HUES64 (cell line): ENCODE measurements at regions not wholly inside any gene's neighbourhood (a gene's known extent, or its start where the extent isn't known, plus 50 kb on each side); places are given as distances from the start of the nearest gene placed in this dataset.

Experiments used
- H3K27ac ChIP-seq: 2 replicates; pipeline ENCODE4 v1.7.0; 2013; ENCODE audit warnings: low read depth, low read length, inconsistent platforms
- H3K27me3 ChIP-seq: 2 replicates; pipeline ENCODE4 v1.6.1; 2013; ENCODE audit warnings: mild to moderate bottlenecking, low read length; ENCODE audit not compliant: insufficient read depth
- H3K36me3 ChIP-seq: 2 replicates; pipeline ENCODE4 v1.6.1; 2013; ENCODE audit warnings: mild to moderate bottlenecking, low read length; ENCODE audit not compliant: insufficient read depth
- H3K4me1 ChIP-seq: 2 replicates; pipeline ENCODE4 v1.6.1; 2013; ENCODE audit warnings: mild to moderate bottlenecking, low read length, moderate library complexity; ENCODE audit not compliant: insufficient read depth
- H3K4me3 ChIP-seq: 2 replicates; pipeline ENCODE4 v1.5.1; 2013; ENCODE audit warnings: mild to moderate bottlenecking, low read length, moderate library complexity
- H3K9ac ChIP-seq: 2 replicates; pipeline ENCODE4 v1.6.1; 2013; ENCODE audit warnings: mild to moderate bottlenecking, low read depth, low read length
- H3K9me3 ChIP-seq: 2 replicates; pipeline ENCODE4 v1.6.1; 2013; ENCODE audit warnings: low read depth, low read length; ENCODE audit not compliant: insufficient read depth
- WGBS: fragments of 150-250, 120-280 bp; methylation state at CpG from one replicate; pipeline ENCODE4 v1.1.7; 2013; ENCODE audit warnings: missing lambda C conversion rate; 5-methylcytosine and 5-hydroxymethylcytosine counted together

- Histone ChIP-seq H3K27ac (no peak overlapping the region), H3K9me3 (no peaks in the 10 kb centered on the region), H3K4me1 (peaks cover 7% of the 10 kb centered on the region), H3K36me3 (no peaks in the 10 kb centered on the region), H3K27me3 (no peaks in the 10 kb centered on the region), H3K4me3 (no peak overlapping the region), H3K9ac (no peak overlapping the region)
- 74% methylated on average over 2 of the region's 2 CpGs for WGBS
These were observed 329.9 kb upstream of the ITGA1 start for GRCh38 chr5:52457810-52458209.

- Histone ChIP-seq H3K9me3 (no peaks in the 10 kb centered on the region), H3K9ac (no peak overlapping the region), H3K4me3 (no peak overlapping the region), H3K27me3 (no peaks in the 10 kb centered on the region), H3K4me1 (peaks cover 8% of the 10 kb centered on the region), H3K27ac (no peak overlapping the region), H3K36me3 (no peaks in the 10 kb centered on the region)
- WGBS, result 98% methylated on average over 4 of the region's 4 CpGs
These were observed 321.6 kb upstream of the ITGA1 start for GRCh38 chr5:52466113-52466512.

- Histone ChIP-seq H3K27me3 (no peaks in the 10 kb centered on the region), H3K4me3 (no peak overlapping the region), H3K4me1 (peaks cover 8% of the 10 kb centered on the region), H3K36me3 (no peaks in the 10 kb centered on the region), H3K9me3 (no peaks in the 10 kb centered on the region), H3K9ac (no peak overlapping the region), H3K27ac (no peak overlapping the region)
- WGBS, result 91% methylated on average over 7 of the region's 7 CpGs
These were observed 320.8 kb upstream of the ITGA1 start for GRCh38 chr5:52466749-52467520.

DNA sequence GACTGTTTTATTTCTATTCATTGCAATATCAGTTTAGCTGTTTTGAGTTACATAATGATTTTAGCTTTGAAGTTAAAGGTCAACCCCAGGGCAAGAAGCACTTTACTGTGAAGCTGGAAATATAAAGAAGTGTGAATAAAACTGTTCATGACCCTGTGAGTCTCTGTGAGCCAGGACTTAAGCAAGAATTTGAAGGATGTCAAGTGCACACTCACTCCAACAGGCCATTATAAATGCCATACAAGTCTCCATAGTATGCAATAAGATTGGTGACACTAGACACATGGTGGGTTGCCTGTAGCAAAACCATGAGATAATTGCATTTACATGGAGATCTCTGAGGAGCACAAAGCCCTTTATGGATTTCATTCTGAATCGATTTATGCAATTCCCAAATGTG is 318.7 kb upstream of the ITGA1 start:
- no peak overlapping the region for H3K27ac ChIP-seq
- 100% methylated on average over 1 of the region's 1 CpG for WGBS

GRCh38 chr5:52469420-52469819 is 318.3 kb upstream of the ITGA1 start:
- Histone ChIP-seq H3K4me1 (peaks cover 8% of the 10 kb centered on the region), H3K9ac (no peak overlapping the region), H3K27me3 (no peaks in the 10 kb centered on the region), H3K36me3 (no peaks in the 10 kb centered on the region), H3K27ac (no peak overlapping the region), H3K9me3 (no peaks in the 10 kb centered on the region), H3K4me3 (no peak overlapping the region)
- WGBS, result 98% methylated on average over 5 of the region's 5 CpGs

More for the DNA sequence above, 318.7 kb upstream of the ITGA1 start:
- no peak overlapping the region for H3K9ac ChIP-seq
- peaks cover 8% of the 10 kb centered on the region for H3K4me1 ChIP-seq
- no peaks in the 10 kb centered on the region for H3K27me3 ChIP-seq
- H3K9me3 ChIP-seq, result no peaks in the 10 kb centered on the region
- no peaks in the 10 kb centered on the region for H3K36me3 ChIP-seq
- no peak overlapping the region for H3K4me3 ChIP-seq

GRCh38 chr5:52469835-52470234 is 317.9 kb upstream of the ITGA1 start:
- H3K36me3 ChIP-seq, result no peaks in the 10 kb centered on the region
- no peaks in the 10 kb centered on the region for H3K27me3 ChIP-seq
- no peaks in the 10 kb centered on the region for H3K9me3 ChIP-seq
- no peak overlapping the region for H3K27ac ChIP-seq
- no peak overlapping the region for H3K4me3 ChIP-seq
- peaks cover 8% of the 10 kb centered on the region for H3K4me1 ChIP-seq
- no peak overlapping the region for H3K9ac ChIP-seq
- 75% methylated on average over 1 of the region's 1 CpG for WGBS

DNA sequence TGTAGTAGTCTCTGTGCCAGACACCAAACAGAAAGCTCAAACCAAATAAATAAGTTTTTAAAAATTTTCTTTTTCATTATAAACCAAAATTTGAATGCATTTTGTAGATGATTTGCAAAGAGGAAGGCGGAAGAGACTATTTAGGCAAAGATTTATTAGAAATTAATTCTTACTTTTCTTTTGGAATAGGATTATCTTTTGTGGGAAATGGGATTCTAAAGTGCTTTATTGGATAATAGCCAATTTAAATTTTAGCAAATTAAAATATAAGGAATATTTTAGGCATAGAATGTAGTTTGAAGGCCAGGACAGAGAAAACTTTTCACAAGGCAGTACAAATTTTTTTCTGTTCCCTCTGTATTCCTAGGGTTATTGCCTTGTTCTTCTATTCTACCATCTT is 311.4 kb upstream of the ITGA1 start:
- no peak overlapping the region for H3K27ac ChIP-seq
- H3K9ac ChIP-seq, result no peak overlapping the region
- H3K4me1 ChIP-seq, result no peaks in the 10 kb centered on the region
- H3K4me3 ChIP-seq, result no peak overlapping the region
- WGBS, result no CpG with 5 or more reads among the region's 1 CpG
- no peaks in the 10 kb centered on the region for H3K9me3 ChIP-seq
- H3K27me3 ChIP-seq, result no peaks in the 10 kb centered on the region
- H3K36me3 ChIP-seq, result no peaks in the 10 kb centered on the region

- no peaks in the 10 kb centered on the region for H3K27me3 ChIP-seq
- WGBS, result 88% methylated on average over 1 of the region's 1 CpG
- no peak overlapping the region for H3K9ac ChIP-seq
- no peak overlapping the region for H3K27ac ChIP-seq
- H3K36me3 ChIP-seq, result no peaks in the 10 kb centered on the region
- H3K4me1 ChIP-seq, result peaks cover 11% of the 10 kb centered on the region
- H3K4me3 ChIP-seq, result no peak overlapping the region
- no peaks in the 10 kb centered on the region for H3K9me3 ChIP-seq
These were observed 306.5 kb upstream of the ITGA1 start for GRCh38 chr5:52481201-52481600.

- H3K4me3 ChIP-seq, result no peak overlapping the region
- no peaks in the 10 kb centered on the region for H3K9me3 ChIP-seq
- H3K27me3 ChIP-seq, result no peaks in the 10 kb centered on the region
- WGBS, result 100% methylated on average over 2 of the region's 2 CpGs
- no peak overlapping the region for H3K27ac ChIP-seq
- H3K9ac ChIP-seq, result no peak overlapping the region
- peaks cover 11% of the 10 kb centered on the region for H3K4me1 ChIP-seq
- no peaks in the 10 kb centered on the region for H3K36me3 ChIP-seq
These were observed 305.9 kb upstream of the ITGA1 start for GRCh38 chr5:52481851-52482250.

- no peaks in the 10 kb centered on the region for H3K36me3 ChIP-seq
- WGBS, result 96% methylated on average over 4 of the region's 4 CpGs
- no peak overlapping the region for H3K27ac ChIP-seq
- no peak overlapping the region for H3K9ac ChIP-seq
- H3K9me3 ChIP-seq, result no peaks in the 10 kb centered on the region
- no peak overlapping the region for H3K4me3 ChIP-seq
- H3K4me1 ChIP-seq, result no peaks in the 10 kb centered on the region
- H3K27me3 ChIP-seq, result no peaks in the 10 kb centered on the region
These were observed 296.5 kb upstream of the ITGA1 start for GRCh38 chr5:52491071-52491787.

- Histone ChIP-seq H3K27ac (no peak overlapping the region), H3K9ac (no peak overlapping the region), H3K36me3 (no peaks in the 10 kb centered on the region), H3K9me3 (no peaks in the 10 kb centered on the region), H3K4me3 (no peak overlapping the region), H3K4me1 (no peaks in the 10 kb centered on the region), H3K27me3 (no peaks in the 10 kb centered on the region)
These were observed 295.9 kb upstream of the ITGA1 start for GRCh38 chr5:52491818-52492217.
